NCI-H1436 treated with DMSO at 0.1 percent for 48 hours (cell line): ENCODE measurements at regions not wholly inside any gene's neighbourhood (a gene's known extent, or its start where the extent isn't known, plus 50 kb on each side); places are given as distances from the start of the nearest gene placed in this dataset.
"Not testable (repeated sequence)": the region's sequence is repeated elsewhere in the genome, so short reads cannot be mapped to it uniquely, and the experiment has no call there.

Experiments used
- DNase-seq: peaks from one replicate; lab custom pipeline; 2025; lab: John Stamatoyannopoulos, UW

- DNase-seq: no peak
These were observed 110.1 kb upstream of the LPAR1 start for GRCh38 chr9:111148052-111149017.

- DNase-seq: no peak
These were observed 108.8 kb upstream of the LPAR1 start for GRCh38 chr9:111147041-111147440.

GRCh38 chr9:111144741-111145140, 106.5 kb upstream of the LPAR1 start:
- no peak for DNase-seq

- DNase-seq: no peak
These were observed 97.9 kb upstream of the LPAR1 start for GRCh38 chr9:111136180-111136579.

- DNase-seq: no peak
These were observed 92.9 kb upstream of the LPAR1 start for GRCh38 chr9:111131211-111131610.

- no peak for DNase-seq
These were observed 82.3 kb upstream of the LPAR1 start for GRCh38 chr9:111120526-111120925.

GRCh38 chr9:111118256-111118948, 80.1 kb upstream of the LPAR1 start:
- no peak for DNase-seq

GRCh38 chr9:111114486-111114885, 76.2 kb upstream of the LPAR1 start:
- DNase-seq: no peak

GRCh38 chr9:111113712-111114111, 75.4 kb upstream of the LPAR1 start:
- no peak for DNase-seq

GRCh38 chr9:111110805-111111204, 72.5 kb upstream of the LPAR1 start:
- DNase-seq: no peak

- DNase-seq: no peak
These were observed 70.7 kb upstream of the LPAR1 start for GRCh38 chr9:111108946-111109345.

- DNase-seq: no peak
These were observed 68.9 kb upstream of the LPAR1 start for GRCh38 chr9:111107141-111107540.

- no peak for DNase-seq
These were observed 67.9 kb upstream of the LPAR1 start for GRCh38 chr9:111106202-111106601.

- no peak for DNase-seq
These were observed 64.7 kb upstream of the LPAR1 start for GRCh38 chr9:111102793-111103464.

GRCh38 chr9:111099199-111100008, 61.1 kb upstream of the LPAR1 start:
- peak; percentile 18 for DNase-seq

- no peak for DNase-seq
These were observed 59.8 kb upstream of the LPAR1 start for GRCh38 chr9:111098093-111098492.

GRCh38 chr9:111096051-111096450, 57.8 kb upstream of the LPAR1 start:
- DNase-seq: no peak

- DNase-seq: no peak
These were observed 57.2 kb upstream of the LPAR1 start for GRCh38 chr9:111095441-111095840.

- DNase-seq: no peak
These were observed 56.7 kb upstream of the LPAR1 start for GRCh38 chr9:111094958-111095357.

- no peak for DNase-seq
These were observed 56.2 kb upstream of the LPAR1 start for GRCh38 chr9:111094433-111094924.

GRCh38 chr9:111092167-111092566, 53.9 kb upstream of the LPAR1 start:
- DNase-seq: not testable (repeated sequence)
